Astrocyte of the hippocampus (primary cell): ENCODE measurements at regions not wholly inside any gene's neighbourhood (a gene's known extent, or its start where the extent isn't known, plus 50 kb on each side); places are given as distances from the start of the nearest gene placed in this dataset.

Experiments used
- DNase-seq: peaks from one replicate; pipeline ENCODE4 v3.0.0; 2011; ENCODE audit warnings: low read depth, low spot score

DNA sequence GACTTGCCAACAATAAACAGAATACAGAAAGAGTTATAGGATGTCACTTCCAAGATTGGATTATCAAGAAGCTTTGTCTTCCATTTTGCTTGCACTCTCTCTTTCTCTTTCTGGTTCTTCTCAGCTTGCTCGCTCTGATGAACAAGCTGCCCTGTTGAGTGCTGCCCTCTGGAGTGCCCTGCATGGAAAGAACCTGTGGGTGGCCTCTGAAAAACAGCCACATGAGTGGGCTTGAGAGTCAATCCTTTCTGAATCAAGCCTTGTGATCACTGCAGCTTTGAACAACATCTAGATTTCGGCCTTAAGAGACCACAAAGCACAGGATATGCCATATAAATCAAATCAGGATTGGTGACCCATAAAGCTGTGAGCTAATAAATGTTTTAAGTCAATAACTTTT lies 185.1 kb downstream of the KIF2B start:
- DNase-seq: no peak

DNA sequence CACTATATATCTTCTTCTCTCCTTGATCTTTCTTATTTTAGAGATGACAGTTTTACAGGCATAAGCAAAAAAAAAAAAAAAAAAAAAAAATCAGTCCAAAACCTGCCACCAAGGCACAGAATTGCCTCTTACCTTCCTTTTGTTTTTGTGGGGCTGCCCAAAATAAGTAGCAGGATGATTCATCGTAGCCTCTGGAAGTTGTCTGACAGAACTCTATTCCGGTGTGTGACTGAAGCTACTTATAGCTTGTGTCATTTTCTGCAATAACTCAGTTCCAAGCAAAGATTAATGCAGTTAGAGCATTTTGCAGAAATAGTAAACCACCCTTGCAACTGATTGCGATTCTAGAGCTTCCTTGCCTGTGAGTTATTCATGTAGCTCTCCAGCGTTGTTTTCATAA lies 186.8 kb downstream of the KIF2B start:
- DNase-seq: no peak

DNA sequence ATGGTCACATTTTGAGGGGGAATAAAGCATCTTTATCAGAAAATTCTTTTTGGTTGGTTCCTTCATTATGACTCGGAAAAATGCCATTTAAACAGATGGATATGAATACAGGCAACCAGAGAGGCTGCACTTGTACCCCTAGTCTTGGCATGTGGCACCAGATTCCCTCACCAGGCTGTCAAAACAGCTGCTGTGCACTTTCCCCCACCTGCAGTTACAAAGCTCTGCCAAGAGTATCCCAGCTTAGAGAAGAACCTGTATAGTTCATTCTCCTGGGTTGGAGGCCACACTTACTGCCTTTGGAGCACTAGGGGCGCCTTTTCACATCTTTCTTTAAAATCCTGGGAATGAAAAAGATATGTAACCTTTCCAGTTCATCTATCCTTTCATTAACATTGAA lies 190.3 kb downstream of the KIF2B start:
- no peak for DNase-seq

DNA sequence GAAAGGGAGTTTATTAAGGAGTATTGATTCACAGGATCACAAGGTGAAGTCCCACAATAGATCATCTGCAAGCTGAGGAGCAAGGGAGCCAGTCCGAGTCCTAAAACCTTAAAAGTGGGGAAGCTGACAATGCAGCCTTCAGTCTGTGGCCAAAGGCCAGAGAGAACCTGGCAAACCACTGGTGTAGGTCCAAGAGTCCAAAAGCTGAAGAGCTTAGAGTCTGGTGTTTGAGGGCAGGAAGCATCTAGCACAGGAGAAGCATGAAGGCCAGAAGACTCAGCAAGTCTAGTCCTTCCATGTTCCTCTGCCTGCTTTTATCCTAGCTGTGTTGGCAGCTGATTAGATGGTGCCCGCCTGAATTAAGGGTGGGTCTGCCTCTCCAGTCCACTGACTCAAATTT lies 193.0 kb downstream of the KIF2B start:
- DNase-seq: no peak

DNA sequence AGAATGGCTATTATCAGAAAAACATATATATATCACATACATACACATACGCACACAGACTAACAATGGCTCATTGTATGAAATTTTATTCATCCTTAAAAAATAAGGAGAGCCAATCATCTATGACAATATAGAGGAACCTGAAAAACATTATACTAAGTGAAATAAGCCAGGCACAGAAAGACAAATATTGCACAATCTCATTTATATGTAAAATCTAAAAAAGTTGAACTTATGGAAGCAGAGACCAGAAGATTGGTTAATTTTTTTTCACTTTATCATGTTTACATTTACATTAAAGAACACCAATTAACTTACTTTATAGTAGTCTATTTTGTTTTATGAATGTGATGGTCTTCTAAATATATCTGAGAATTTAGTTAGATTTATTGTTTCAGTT lies 198.7 kb downstream of the KIF2B start:
- DNase-seq: no peak

DNA sequence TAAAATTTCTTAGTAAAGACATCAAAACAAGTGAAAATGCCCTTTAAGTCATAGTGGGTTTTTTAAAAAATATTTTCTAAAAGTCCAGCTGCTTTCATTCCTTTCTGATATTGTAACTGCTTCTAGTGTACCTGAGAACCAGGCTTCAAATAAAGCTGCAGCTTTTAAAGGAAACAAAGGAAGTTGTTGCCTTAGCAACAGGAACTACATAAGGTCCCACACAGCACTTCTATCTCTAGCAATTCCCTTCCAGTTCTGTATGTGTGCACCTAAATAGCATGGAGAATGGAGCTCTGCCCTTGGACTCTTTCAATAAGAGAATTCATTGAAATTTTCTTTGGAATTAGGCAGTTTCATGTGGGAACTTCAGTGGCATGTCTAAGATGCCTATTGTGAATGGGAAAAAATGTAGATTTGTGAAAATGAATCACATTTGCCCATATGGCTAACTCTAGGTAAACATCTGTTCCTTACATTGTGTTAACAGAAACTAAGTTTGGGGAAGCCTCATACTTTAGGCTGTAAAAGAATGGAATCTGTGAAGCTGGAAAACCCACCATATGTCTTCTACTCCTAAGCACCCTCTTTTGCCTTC lies 206.4 kb downstream of the KIF2B start:
- no peak for DNase-seq

DNA sequence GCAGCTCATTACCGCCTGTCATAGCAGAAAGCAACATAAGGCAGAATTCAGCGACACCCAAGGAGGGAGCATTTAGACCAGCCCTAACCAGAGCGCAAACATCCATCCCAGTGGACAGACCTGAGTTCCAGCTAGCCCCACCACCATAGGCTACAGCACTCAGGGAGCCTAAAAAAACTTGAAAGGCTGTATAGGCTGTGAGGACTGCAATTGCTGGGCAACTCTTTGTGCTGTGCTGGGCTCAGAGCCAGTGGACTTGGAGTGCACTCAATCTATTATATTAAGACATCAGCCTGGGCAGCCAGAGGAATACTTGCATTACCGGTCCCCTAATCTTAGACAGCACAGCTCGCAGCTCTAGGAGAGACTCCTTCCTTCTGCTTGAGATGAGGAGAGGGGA lies 207.3 kb downstream of the KIF2B start:
- DNase-seq: no peak

DNA sequence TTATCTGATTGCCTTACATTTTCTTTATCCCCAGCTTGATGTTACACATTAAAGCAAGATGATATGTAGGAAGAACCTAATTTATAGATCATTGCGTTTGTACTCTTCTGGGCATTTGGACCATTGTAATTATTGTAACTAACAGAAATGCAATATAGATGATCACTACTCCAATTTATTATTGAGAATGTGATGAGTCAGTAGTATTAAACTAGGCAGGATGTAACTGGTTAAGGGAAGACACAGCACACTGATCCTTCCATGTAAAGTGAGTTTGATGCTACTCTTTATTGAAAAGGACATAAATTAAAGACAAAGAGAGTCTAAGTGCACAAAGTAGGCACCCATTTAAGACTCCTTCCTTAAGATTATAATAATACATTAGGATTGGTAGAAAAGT lies 223.8 kb downstream of the KIF2B start:
- DNase-seq: no peak

DNA sequence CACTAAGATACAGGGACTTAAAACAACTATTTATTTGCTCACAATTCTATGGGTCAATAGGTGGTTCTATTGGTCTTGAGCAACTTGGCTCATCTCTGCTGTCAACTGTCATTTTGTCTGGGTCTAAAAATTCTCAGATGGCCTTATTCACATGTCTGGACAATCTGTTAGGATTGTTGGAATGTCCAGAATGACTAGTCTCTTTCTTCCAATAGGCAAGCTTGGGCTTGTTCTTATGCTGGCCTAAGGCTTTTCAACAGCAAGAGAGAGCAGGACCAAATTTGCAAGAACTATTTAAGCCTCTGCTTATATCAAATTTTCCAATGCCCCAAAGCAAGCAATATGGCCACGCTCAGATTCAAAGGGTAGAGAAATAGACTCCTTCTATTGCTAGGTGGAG lies 240.9 kb downstream of the KIF2B start:
- no peak for DNase-seq

DNA sequence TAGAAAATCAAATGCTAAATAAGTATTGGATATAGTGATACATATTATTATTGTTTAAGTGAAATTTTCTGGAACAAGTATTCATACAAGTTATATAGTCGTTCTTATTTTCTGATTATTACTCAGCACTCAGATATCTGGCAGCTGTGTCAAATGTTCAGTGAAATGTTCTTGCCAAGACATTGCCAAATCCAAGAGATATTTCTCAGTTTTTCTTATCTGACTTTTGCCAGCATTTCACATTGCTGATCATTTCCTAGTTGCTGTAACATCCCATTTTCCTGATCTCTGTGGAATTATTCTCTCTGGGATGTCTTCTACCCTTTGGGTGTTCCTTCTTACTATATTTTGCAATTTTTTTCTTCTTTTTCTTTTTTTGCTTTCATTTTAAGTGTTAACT lies 262.3 kb downstream of the KIF2B start:
- no peak for DNase-seq

DNA sequence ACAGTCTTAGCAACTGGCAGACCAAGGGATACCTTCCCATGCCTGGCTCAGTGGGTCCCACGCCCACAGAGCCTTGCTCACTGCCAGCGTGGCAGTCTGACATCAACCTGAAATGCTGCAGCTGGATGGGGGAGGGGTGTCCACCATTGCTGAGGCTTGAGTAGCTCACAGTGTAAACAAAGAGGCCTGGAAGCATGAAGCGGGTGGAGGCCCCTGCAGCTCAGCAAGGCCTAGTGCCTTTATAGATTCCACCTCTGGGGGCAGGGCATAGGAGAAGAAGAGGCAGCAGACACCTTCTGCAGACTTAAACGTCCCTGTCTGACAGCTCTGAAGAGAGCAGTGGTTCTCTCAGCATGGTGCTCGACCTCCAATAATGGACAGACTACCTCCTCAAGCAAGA lies 263.2 kb downstream of the KIF2B start:
- DNase-seq: no peak

DNA sequence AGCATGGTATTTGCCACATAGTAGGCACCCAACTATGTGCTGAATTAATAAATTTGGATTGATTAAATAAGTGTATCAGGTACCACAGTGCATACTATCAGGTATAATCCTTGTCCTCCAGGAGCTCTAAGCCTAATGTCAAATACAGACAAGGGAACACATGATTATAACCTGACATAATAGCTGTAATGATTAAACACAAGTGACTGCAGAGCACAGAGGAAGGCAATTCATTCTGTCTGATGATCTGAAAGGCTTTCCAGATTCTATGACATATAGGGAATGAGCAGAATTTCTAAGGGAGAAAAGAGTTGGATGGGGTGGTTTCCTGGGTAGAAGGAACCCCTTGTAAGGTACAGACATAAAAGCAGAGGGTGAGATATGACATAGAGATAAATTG lies 273.5 kb downstream of the KIF2B start:
- DNase-seq: no peak

DNA sequence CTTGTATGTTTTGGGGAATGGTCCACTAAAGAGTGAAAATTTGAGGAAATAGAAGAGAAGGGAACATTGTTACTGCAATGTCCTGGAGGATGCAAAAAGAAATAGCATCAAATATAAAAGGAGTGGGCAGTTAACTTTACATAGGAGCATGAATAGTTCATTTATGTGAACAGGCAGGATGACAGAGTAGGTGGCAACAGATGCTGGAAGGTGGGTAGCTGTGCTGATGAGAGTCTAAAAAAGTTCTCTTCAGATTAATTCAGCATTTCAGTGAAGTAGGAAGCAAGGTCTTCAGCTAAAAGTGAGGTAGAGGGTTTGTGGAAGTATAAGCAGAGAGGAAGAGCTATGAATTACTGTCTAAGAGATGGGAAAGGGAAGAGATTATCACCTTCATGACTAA lies 276.5 kb downstream of the KIF2B start:
- DNase-seq: no peak

DNA sequence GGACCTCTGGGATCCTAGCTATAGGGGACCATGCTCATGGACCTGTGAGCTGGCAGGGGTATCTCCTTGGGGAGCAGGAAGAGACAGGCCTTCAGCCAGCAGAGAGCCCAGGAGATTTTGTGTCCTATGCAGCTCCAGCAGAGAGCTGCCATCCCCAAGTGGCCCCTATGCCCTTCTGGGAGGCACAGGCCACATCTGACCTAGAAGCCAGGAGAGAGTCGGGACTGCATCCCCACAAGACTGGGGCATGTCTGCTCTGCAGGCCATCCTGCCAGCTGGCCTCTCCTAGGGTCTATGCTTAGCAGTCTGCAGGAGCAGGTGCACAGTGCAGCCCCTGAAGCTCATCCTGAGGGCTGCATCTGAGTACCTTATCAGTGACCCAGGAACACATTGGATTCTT lies 279.5 kb downstream of the KIF2B start:
- no peak for DNase-seq

DNA sequence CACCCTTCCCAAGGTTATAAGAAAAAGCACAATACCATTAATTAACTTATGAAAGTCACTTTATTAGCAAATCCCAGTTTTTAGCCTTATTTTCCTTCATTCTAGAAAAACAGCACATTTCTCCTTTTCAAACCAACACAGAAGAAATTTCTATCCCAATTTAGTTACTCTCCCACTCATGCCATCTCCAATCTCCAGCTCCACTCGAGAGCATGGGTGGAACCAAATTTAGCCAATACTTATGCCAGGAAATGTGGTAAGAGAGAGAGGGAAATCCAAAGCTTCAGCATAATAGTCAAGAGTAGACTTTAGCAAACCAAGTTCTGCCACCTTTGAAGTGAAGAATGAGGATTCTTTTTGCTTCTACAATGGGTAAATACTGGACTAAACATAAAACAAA lies 288.8 kb downstream of the KIF2B start:
- DNase-seq: no peak

DNA sequence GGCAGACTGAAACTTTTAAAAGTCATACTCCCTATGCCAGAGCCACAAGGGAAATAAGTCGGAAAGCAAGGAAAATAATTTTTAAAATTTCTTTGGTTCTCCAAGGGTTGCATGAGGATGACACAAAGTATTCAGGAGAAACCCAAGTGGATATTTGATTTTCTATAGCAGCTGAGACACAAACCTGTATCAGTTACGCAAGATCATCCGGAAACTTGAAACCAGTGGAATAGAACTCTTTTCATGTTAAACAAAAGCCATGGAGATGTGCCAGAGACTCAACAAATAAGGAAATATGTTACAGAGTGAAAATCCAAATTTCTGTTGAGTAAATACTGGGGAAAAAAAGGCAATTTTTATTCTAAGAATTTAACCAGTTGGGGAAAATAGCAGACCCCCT lies 294.7 kb downstream of the KIF2B start:
- DNase-seq: no peak

DNA sequence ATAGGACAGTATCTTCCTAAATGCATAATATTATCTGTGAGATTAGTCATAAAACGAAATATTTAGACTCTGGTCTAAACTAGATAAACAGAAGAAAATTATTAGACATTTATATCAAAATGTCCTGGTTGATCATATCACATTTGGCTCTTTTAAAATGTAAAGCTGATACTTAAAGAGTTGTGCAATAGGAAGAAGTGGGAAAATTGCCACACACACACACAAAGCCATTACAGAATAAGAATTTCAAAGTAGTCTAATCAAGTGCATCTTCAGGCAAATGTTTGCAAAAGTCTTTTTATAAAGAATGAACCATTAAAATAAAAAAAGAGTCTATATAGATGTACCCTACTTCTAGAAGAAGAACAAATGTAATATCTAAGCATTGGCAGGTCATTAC lies 301.7 kb downstream of the KIF2B start:
- no peak for DNase-seq

DNA sequence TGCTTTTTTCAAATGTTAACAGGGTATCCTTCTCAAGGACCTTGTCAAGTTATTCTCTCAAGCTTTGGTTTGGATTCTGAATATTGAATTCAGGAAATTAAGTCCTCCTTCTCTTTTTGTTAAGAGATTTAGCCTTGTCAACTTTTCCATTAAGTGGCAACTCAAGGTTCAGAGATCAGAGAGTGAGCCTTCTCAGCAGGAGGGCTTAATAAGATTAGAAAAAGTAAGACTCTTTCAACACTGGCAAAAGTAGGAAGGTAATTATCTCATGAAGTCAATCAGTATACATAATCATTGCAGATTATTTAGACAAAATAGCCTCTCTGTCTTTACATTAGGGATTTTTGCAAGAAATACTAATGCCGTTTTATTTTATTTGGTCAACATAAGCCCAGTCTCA lies 330.7 kb downstream of the KIF2B start:
- no peak for DNase-seq

DNA sequence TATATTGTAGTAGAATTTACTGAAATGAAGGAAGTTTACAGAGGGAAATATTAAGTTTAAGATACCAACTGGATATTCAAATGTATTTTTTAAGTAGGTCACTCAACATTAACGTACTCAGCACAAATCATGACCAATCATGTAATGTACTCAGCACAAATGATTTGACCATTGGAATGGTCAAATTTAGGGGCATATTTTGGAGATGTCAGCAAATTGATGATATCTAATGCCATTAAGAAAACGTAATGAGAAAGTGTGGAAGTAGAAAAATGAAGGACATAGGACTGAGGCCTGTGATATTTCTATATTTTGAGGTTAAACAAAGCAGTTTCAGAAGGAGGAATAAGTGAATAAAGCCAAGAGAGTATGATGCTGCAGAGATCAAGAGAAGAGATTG lies 334.8 kb downstream of the KIF2B start:
- no peak for DNase-seq

DNA sequence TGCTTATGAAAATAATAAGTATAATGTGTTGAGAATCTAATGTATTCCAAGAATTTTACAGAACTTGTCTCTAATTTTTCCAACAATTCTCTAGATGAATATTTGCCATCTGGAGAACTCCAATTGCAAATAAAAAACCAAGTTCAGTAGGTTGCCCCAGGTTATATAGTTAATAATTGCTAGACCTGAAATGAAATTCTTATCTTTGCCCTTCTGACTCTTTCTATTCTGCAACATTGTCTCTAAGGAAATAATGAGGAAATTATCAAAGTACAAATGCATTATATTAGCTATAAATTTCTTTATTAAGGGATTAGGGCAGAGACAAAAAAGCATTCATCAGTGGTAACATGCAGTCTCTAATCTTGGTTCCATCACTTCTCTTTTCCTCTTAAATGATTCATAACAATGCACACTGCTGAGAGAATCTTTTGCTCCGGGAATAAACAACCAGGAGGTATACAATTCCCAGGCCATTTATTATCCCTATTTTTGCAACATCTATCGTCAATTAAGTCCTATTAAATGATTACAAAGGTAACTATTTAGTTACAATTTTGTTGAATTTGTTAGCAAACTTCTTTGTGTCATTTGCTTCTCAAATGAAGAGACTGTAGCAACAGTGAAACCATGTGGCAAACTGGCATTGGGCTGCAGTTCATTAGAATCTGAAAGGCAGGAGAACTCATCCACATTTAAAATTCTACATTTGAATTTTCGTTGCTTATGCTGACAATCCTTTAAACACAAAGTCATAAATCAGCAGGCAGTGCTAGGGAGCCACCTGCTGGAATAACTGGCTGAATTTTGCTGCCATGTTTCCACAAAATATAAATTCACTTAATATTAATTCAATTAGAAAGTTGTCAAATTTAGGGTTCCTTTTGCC lies 349.6 kb downstream of the KIF2B start:
- peak; percentile 12 for DNase-seq

DNA sequence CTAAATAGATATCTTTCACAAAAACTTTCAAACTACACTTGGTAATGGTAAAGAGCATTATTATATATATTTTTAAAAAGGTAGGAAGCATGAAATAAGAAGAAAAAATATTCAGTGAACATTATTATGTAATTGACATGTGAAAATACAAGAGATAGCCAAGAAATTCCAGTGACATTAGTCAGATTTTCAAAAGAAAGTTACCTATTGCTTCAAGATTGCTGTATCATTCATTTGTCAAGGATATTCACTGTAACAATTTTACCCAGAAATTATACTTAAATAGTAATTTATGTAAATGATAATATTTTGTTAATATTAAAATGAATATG lies 350.2 kb downstream of the KIF2B start:
- no peak for DNase-seq

DNA sequence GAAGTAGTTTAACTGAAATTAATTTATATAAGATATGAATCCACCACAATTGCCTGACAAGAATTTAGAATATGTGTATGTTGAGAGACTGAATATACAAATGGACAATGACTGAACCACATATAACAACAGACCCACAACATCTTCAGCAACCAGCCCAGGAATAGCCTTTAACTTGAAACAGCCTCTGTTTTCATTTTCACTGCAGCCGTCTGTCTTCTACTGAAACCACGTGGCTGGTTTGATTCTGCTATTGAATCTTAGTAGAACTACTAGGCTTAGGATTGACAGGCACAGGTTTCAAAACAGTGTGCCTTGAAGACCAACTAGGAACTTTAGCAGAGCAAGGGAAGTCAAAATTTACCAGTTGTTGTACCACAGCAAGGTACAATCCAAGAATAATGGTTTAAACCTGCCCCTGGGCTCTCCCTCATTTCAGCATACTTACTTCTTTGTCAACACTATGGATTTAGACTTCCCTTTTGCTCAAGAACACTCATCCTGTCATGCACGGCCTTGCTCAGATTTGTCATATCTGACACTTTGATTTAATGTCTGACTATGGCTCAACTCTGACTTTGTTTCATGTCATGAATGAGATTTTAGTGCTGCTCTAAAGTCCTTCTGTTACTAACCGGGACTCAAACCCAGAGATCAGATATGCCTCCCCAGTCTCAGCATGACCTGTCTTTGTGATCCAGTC lies 355.0 kb downstream of the KIF2B start:
- no peak for DNase-seq

DNA sequence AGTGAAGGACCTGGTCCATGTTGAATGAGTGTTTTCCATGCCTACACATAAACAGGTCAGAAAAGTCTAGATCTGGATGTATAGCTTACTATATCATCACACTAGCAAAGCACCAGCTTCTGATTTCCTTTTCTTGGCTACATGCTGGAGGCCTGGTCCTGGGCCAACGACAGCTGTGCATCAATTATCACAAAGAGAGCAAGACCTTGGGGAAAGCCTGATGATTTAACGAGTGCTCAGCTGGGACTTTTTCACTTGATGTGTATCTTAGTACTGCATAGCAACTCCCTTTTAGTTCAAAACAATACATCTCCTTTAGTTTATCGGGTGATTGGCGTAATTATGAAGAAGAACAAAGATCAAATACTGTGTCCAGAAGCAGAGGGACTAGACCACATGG lies 358.2 kb downstream of the KIF2B start:
- no peak for DNase-seq
